ENCODE measurements at regions not wholly inside any gene's neighbourhood (a gene's known extent, or its start where the extent isn't known, plus 50 kb on each side); places are given as distances from the start of the nearest gene placed in this dataset.

DNA sequence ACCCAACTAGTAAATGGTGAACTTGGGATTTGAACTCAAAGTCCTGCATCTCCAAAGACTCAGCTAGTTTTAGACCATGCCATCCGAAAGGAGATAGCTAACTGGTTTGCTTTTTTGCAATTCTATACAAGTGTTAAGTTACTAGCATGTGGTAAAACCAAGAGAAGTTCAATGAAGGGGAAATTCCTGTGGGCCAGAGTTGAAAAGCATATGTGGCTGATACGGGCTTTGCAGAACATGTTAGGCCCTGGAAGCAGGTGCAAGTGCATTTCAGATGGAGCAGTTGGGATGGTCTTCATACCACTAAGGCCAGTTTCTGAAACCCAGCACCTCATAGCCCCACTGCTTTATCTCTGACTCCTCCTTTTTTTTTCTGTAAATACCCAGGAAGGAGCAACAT, 620.9 kb downstream of the PLPP3 start:
- DNase-seq (ENCODE audit: low read depth in 3 of 3, low spot score in 2 of 3), result no peak

DNA sequence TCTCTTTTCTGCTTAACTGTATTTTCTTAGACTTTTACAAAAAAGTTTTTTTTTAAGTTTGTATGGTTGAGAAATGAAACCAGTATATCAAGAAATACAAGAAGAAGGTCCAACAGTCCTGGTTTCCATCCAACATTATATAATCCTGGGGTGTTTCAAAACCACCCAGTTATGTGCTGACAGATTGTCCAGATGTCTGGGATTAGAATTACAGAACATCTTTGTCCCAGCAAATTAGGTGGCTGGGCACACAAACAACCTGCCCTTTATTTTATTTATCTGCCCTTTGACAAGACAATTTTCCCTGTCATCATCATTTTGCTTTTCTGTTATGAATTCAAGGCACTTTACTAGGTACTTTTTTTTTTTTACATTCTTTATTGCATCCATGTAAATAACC, 622.1 kb downstream of the PLPP3 start:
- no peak for DNase-seq (ENCODE audit: low read depth in 3 of 3, low spot score in 2 of 3)

DNA sequence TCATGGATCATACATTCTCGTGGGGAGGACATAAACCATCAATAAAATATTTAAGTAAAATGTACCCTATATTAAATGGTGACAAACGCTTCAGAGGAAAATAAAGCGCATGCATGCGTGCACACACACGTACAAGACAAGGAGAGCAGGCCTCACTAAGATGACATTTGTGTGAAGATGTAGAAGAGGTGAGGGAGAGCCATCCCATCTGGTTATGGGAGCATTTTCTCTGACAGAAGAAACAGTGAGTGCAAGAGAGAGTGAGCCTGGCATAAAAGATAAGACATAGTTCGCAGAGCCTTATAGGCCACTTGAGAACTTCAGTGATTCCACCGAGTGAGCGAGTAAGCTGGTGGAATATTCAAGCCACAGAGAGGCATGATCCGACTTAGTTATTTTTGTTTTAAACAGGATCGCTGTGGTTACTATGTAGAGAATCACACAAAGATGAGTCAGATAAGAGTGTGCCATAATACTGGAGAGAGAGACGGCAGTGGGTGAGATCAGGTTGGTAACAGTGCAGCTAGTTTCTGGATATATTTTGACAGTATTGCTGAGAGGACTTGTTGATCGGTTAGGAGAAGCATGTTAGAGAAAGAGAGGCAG, 624.2 kb downstream of the PLPP3 start:
- no peak for DNase-seq (ENCODE audit: low read depth in 3 of 3, low spot score in 2 of 3)

DNA sequence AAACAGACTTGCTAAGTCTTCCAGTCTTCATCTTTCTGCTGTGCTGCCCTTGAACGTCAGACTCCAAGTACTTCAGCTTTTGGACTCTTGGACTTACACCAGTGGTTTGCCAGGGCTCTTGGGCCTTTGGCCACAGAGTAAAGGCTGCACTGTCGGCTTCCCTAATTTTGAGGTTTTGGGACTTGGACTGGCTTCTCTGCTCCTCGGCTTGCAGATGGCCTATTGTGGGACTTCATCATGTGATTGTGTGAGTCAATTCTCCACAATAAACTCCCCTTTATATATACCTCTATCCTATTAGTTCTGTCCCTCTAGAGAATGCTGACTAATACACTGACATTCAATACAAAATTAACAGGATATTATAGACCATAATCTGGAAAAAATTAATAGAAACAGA, 628.1 kb downstream of the PLPP3 start:
- DNase-seq (ENCODE audit: low read depth in 3 of 3, low spot score in 2 of 3), result no peak

DNA sequence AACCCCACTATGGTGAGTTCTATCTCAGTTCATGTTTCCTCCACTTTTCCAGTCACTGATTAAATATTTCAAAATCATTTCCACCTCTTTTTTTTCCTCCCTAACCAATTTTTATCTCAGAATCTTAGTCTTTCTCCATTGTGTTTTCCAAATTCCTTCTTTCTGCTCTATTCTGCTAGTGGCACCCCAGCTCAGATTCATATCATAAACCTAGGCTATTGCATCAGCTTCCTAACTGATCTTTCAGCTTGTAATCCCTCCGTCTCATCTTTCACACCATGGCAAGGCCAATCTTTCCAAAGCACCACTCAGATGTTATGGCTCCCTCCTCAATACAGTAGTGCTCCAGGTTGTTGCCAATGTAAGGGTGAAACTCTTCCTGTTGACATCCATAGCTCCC, 631.9 kb downstream of the PLPP3 start:
- DNase-seq (ENCODE audit: low read depth in 3 of 3, low spot score in 2 of 3), result no peak

DNA sequence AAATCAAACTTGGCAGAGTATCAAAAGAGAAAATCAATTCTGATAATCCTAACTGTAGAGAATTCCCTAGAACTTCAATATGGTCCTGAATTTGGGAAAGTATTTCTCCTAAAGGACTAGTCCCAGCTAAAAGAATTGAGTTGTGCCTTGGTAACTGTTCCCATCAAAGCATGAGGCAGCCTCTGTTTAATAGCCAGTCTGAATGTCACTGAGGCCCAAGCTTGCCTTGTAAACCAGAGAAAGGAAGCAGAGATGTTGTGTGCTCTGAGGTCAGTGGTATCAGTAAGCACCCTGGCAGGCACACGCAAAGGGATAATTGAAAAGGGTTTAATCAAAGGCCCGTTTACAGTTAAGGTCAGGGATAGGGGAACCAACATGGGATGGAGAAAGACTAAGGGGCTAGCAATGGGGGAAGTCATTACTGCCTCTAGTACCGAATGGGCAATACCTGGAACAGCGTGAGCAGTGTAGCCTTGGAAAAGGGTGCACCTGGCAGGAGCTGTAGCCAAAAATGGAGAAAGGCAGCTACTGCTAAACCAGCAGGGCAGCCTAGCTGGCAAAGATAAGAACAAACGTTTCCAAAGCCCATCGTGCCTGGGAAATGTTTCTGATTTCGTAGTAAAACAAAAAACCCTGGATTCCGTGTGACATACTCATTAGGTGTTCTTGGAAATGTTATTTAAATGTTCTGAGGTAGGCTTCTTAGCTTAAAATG, 635.5 kb downstream of the PLPP3 start:
- no peak for DNase-seq (ENCODE audit: low read depth in 3 of 3, low spot score in 2 of 3)

DNA sequence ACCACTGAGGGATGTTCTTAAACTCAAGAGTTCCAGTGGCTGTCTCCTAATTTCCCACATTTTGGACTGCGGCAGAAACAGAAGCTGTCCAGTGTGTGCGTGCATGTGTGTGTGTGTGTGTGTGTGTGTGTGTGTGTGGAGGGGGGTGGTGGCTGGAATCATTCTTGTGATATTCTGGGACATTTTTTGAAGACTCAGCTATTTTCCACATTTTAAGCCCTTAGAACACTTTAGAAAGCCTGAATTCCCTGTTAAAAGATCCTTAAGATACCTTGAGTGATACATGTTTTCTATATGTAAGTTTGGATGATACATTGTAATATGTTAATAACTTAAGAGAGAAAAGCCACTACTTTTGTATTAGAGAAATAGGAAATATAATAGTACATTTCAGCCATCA, 636.4 kb downstream of the PLPP3 start:
- DNase-seq (ENCODE audit: low read depth in 3 of 3, low spot score in 2 of 3), result no peak

DNA sequence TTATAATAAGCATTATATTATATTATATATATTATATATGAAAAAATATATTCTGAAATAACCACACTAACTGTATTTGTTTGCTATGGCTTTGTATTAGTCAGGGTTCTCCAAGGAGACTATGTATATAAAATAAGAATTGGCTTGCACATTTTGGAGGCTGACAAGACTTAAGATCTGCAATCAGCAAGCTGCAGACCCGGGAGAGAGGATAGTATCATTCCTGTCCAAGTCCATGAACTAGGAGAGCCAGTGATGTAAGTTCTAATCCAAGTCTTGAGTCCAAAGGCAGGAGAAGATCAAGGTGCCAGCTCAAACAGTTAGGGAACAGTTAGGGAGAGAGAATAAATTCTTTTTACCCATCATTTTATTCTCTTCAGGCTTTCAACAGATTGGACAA, 639.5 kb downstream of the PLPP3 start:
- no peak for DNase-seq (ENCODE audit: low read depth in 3 of 3, low spot score in 2 of 3)

DNA sequence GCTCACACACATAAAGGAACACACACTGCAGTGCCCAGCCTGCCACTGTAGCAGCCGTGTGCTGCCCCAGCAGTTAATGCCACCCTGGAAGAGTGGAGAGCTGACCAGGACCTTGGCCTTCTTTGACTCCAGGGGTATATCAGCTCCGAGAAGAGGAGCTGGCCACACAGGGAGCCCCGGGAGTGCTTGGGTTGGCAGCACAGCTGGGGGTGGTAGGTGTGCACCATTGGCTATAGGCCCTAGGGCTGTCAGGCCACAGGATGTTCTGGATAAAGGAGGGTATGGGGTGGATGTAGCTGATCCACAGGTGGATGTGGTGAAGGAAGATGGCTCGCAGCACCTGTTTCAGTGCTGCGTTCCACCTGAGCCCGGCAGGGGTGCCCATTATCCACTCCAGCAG, 640.5 kb downstream of the PLPP3 start:
- no peak for DNase-seq (ENCODE audit: low read depth in 3 of 3, low spot score in 2 of 3)

DNA sequence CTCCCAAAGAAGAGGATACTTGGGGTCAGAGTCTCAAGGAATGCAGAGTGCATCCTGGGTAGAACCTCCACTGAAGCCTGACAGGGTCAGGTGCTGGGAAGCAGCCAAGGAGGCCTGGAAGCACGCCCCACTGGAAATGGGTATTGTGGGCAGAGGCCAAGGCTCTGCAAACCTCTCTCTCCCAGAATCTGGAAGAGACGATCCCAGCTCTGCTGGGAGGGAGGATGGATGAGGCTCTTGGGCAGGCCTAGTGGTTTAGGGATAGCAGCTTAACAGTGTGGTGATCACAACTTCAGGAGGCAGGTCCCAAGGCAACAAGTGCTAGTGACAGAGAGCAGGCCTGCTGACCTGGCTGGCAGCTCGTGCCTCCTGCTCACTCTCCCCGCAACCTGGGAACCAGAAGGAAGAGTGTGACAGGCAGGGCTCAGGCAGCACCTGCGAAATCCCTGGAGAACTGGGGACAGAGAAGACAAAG, 641.0 kb downstream of the PLPP3 start:
- no peak for DNase-seq (ENCODE audit: low read depth in 3 of 3, low spot score in 2 of 3)

DNA sequence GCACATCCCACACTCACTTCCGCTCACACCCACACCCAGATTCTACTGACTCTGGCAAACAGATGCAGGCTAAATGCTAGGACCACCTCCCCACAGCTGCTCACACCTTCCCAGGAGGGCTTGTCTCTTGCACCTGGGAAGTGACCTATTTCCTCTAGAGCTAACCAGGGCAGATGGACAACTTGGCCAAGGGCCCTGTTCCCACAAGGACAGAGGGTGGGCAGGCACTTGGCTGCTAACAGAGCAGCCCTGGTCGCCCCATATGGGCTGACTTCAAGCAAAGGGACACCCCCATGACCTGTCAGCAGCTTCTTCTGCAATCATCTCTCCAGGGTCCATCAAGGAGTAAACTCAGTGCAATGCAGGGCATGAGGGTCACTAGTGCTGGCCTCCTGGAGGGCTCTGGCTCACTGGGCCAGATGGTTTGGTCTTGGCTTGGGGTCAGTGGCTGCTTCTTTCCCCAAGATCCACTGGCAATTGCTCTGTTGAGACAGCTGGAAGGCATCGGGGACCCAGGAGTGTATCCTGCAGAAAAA, 641.5 kb downstream of the PLPP3 start:
- DNase-seq (ENCODE audit: low read depth in 3 of 3, low spot score in 2 of 3), result no peak

DNA sequence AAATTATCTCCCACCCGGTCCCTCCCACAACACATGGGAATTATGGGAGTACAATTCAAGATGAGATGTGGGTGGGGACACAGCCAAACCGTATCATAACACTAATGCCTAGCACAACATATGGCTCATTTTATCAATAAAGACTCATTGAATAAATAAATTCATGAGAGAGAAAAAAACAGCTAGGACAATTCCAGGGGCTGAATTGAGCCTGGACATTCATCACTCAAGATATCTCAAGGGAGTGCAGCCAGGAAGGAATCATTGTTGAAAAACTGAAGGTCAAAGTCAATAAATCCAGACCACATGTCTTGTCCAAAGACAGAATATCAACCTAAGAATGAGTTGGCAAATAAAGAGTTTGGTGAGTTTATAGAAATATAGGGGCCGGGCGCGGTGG, 644.1 kb downstream of the PLPP3 start:
- no peak for DNase-seq (ENCODE audit: low read depth in 3 of 3, low spot score in 2 of 3)

DNA sequence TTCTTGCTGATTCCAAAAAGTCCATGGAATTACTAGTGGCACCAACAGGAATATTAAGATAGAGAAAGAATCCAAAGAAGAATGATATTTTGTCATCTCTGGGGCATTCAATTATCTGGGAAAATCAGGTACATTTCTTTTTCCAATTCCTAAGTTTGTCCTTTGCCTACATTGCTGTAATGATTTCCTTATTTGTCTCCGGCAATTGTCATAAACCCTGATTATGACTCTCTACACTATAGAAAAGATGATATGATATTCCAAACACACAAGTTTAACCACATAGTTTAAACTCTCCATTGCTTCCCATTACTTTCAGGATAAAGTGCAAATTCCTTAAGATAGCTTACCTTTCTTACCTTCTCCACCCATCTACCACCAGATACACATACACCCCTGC, 647.0 kb downstream of the PLPP3 start:
- DNase-seq (ENCODE audit: low read depth in 3 of 3, low spot score in 2 of 3), result no peak

DNA sequence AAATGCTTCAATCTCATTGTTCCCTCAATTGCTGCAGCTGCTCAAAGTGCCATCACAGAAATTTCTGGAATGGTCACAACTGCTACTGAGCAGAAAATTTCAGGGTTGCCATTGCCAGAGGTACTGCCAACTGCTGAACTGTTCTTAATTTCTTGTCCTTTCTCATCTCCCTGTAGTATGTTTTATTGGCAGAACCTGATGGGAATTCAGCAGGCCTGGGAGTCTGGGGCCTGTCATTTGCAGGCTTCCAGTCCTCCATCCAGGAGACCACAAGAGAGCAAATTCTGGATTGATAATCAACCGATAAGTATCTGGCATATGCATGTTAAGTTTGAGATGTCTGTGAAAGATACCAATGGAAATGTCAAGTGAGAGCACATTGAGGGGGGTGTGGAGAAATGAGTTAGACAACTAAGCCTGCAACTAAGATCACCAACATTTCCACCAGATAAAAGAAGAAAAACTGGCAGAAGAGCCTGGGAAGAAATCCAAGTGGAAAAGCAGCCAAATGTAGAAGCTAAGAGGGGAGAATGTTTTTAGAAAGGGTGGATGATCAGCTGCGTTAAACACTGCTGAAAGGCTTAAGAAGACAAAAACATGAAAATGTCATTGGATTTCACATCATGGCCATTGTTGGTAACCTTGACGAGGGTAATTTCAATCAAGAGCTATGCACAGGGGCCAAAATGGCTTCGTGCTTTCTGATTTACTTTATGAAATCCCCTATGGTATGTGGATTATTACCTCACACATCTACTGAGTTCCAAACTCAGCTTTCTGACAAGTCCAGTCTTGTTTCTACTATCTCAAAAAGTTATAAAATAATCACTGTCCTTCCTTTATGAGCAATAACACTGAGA, 648.1 kb downstream of the PLPP3 start:
- no peak for DNase-seq (ENCODE audit: low read depth in 3 of 3, low spot score in 2 of 3)

DNA sequence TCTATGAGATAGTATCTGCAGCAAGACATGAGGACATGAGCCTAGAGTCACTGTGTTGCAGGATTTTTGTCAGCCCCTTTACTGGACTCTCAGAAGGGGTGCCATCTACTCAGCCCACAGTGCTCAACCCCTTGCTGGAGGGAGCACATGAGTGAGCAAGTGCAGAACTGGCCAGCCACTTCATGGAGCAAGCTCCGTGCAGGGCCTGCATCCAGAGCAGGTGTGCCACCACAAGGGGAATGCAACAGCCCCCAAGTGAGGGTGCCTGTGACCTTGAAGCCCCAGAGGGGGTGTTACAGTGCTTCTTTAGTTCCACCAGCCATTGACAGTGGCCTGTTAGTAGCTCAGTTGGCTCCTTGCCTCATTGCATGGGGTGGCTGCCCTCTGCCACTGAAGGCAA, 649.7 kb downstream of the PLPP3 start:
- DNase-seq (ENCODE audit: low read depth in 3 of 3, low spot score in 2 of 3), result no peak

DNA sequence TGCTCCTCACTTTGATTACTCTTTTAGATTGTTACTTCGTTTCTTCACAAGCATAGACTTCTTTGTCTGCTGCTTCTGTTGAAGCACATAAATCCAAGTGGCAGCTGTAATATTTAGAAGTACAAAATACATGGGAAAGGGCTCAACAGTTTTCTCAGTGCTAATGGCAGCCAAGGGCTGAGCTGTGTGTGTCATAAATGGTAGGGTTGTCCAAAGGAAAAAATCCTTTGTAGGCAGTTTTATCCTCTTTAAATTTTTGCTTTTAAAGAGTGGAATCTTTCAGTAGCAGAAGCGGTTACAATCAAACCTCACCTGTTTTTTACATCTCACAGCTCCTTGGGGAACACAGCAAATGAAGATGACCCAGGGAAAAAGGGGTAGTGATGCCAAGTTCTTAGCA, 650.8 kb downstream of the PLPP3 start:
- DNase-seq (ENCODE audit: low read depth in 3 of 3, low spot score in 2 of 3), result no peak

DNA sequence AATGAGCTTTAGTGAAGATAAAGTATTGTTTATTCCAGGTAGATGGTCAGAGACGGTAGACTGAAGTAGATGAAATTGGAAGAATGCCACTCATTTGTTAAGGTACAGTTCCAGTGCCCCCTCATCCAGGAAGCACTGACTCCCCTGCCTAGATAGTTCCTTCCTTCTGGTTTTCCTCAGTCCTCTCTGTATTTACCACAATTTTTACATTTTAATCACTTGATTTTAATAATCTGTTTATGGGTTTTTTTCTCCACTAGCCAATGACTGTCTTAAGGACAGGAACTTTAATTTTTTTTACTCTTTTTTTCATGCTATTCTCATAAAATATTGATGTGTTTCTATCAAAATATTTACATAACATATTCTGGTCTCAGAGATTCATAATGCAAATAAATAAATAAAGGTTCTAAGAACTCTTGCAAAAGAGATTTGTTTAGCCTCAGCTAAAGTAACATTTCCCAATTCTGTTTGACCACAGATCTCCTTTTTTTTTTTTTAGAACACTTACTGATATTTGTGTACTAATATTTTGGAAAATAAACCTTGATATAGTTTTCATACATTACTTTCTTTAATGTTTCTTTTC, 651.6 kb downstream of the PLPP3 start:
- DNase-seq (ENCODE audit: low read depth in 3 of 3, low spot score in 2 of 3), result no peak

DNA sequence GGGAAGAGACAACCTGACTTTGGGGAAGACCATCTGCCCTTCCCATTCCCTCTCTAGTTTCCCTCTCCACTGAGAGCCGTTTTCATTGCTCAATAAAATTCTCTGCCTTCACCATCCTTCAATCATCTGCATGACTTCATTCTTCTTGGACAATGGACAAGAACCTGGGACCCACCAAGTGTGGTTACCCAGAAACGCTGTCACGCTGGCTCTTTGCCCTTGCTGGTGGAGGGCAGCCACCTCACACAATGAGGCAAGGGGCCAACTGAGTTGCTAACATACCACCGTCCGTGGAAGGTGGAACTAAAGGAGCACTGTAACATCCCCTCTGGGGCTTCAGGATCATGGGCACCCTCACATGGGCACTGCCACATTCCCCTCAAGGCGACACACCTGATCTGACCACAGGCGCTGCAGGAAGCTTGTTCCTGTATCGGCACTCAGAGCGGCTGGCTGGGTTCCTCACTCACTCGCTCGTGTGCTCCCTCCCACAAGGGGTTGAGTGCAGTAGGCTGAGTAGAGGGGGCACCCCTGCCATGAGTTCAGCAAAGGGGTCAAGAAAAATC, 652.4 kb downstream of the PLPP3 start:
- DNase-seq (ENCODE audit: low read depth in 3 of 3, low spot score in 2 of 3), result no peak

DNA sequence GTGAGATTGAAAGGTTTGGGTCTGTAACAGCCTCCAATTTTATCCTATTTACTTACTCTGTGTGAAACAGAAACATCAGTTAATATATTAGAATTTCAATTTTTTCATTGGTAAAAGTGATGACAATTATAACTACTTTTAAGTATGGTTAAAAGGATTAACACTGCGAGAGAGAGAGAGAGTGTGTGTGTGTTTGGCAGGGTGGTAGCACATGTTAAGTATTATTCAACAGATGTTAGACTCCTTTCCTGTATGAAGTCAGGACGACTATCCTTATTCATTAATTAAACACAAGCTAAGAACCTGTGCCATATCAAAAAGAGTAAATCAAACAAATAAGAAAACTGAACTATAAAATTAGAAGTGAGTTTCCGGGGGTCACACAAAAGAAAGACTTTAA, 662.5 kb downstream of the PLPP3 start:
- DNase-seq (ENCODE audit: low read depth in 3 of 3, low spot score in 2 of 3), result no peak

DNA sequence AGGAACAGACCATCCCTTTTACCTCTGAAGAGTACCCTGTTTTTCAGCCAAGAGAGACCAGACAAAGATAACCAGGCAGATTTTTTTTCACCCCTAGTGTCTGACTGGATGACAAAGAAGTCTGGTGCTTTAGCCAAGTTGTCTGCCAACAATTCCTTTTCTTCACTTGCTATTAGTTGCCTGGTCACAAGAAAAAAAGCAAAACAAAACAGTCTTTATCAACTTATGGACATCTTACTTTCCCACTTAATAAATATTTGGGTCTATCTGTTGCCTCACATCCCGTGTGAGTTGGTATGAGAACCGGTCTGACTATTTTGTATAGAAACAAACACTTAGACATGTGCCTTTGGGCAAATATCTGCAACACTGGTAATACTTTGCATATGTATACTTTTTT, 662.9 kb downstream of the PLPP3 start:
- no peak for DNase-seq (ENCODE audit: low read depth in 3 of 3, low spot score in 2 of 3)

DNA sequence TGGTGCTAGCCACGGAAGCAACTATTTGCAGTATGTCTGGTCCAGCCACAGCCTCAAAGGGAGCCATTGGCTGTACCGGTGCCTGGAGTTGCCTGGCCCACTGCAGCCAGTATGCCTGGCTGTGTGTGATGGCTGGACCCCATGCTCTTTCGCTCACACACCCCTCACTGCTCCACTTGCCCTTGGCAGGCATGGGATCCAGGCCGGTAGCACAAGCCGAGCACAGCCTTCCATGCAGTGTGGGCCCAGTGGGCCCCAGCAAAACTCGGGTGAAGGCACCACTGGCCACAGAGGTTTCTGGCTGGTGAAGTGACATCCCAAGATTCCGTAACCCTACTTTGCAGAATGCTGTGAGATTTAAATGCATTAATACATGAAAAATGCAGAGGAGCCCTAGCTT, 665.8 kb downstream of the PLPP3 start:
- no peak for DNase-seq (ENCODE audit: low read depth in 3 of 3, low spot score in 2 of 3)

Measured in right renal cortex interstitium (tissue), 3 donors.